ENCODE measurements at regions not wholly inside any gene's neighbourhood (a gene's known extent, or its start where the extent isn't known, plus 50 kb on each side); places are given as distances from the start of the nearest gene placed in this dataset.
A peak's percentile ranks its signal among the peaks of the same experiment; 100 is the strongest.

DNA sequence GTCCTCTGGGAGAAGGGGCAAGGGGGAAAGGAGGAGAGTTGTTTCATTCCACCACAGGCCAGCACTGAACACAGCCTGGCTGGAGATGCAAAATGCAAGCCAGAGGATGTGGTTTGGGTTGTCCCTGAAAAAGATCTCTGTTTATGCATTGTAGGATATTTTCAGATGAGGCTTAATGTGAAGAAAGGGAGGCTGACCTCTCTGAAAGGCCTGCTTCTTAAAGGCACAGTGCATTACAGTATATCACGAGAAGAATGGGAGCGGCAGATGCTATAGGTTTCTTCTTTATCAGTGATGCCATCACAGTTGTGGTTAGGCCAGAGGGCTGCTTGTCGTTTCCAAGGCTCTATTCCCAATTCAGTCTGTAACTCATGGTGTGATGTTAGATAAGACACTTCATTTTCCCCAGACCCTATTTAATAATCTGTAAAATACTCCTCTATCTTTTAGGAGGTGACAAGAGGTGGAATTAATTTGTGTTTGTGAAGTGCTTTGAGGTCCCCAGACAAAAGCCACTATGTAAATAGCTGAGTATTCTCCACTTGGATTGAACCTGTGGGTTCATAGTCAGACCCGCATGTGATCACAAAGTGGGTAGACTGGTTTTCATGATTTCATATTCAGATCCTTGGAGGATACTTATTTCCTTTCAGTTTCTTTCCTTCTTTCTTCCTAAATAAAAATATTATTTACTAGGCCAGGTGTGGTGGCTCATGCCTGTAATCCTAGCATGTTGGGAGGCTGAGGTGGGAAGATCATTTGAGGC, 76.5 kb upstream of the WDR26 start:
- in situ Hi-C loops (cut with HindIII; ENCODE audit: low sequenced_read_pairs), result loop anchor here (25.0 kb wide), 2 partner anchors 101 to 351 kb away; partner anchors contain the start of gene CNIH3
- TF ChIP-seq, protein P1, sequence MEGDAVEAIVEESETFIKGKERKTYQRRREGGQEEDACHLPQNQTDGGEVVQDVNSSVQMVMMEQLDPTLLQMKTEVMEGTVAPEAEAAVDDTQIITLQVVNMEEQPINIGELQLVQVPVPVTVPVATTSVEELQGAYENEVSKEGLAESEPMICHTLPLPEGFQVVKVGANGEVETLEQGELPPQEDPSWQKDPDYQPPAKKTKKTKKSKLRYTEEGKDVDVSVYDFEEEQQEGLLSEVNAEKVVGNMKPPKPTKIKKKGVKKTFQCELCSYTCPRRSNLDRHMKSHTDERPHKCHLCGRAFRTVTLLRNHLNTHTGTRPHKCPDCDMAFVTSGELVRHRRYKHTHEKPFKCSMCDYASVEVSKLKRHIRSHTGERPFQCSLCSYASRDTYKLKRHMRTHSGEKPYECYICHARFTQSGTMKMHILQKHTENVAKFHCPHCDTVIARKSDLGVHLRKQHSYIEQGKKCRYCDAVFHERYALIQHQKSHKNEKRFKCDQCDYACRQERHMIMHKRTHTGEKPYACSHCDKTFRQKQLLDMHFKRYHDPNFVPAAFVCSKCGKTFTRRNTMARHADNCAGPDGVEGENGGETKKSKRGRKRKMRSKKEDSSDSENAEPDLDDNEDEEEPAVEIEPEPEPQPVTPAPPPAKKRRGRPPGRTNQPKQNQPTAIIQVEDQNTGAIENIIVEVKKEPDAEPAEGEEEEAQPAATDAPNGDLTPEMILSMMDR (IDR thresholded peaks at IDR 0.05; ENCODE audit: low read depth, low read length), result no peak

DNA sequence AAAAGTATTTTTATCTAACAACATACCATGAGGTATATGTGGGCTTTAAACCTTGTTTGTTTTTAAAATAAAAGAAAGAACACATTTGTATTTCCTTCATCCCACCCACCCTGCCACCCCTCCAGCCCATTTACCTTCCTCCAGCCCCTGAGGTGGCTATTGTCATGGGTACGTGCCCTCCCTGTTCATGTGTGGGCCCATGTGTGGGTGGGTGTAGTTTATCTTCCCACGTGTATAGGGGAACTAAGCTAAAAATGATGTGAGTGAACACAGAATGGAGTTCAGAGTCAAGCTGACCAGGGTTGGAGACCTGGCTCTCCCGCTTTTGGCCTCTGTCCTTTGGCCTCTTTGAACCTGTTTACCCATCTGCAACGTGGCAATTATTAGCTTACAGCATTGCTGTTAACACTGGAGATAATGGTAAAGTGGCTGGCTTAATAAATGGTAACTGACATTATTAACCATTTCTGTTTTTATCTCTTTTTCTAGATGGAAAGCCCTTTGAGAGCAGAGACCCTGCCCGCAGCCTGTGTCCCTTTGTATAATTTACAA, 78.1 kb upstream of the WDR26 start:
- no peak overlapping the region for H3K4me3 ChIP-seq (ENCODE audit: low read depth, low read length)
- TF ChIP-seq, protein P1 (IDR thresholded peaks at IDR 0.05; ENCODE audit: low read depth, low read length), result no peak
- DNase-seq (ENCODE audit: low read depth, low spot score), result no peak
- in situ Hi-C loops (cut with HindIII; ENCODE audit: low sequenced_read_pairs), result loop anchor here (25.0 kb wide), 2 partner anchors 100 to 350 kb away; partner anchors contain the start of gene CNIH3

More for the DNA sequence above, 76.5 kb upstream of the WDR26 start:
- DNase-seq (ENCODE audit: low read depth, low spot score), result peak; percentile 70
- no peak overlapping the region for H3K4me3 ChIP-seq (ENCODE audit: low read depth, low read length)

DNA sequence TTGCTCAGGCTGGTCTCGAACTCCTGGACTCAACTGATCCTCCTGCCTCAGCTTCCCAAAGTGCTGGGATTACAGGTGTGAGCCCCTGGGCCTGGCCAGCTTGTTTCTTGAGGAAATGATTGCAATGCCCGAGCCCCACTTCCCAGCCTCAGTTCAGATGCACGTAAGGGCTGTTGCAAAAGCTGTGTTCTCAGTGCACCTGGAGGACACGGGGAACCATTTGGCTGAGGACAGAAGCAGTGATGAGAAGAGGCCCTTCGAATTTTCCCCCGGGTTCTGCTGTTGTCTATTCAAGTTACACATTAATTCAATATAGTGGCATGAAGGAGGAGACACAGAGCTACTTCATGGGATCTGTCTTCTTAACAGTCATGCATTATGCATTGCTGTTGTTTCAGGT, 78.8 kb upstream of the WDR26 start:
- no peak overlapping the region for H3K4me3 ChIP-seq (ENCODE audit: low read depth, low read length)
- TF ChIP-seq, protein P1 (IDR thresholded peaks at IDR 0.05; ENCODE audit: low read depth, low read length), result no peak
- in situ Hi-C loops (cut with HindIII; ENCODE audit: low sequenced_read_pairs), result loop anchor here (25.0 kb wide), 2 partner anchors 99 to 349 kb away; partner anchors contain the start of gene CNIH3
- DNase-seq (ENCODE audit: low read depth, low spot score), result no peak

DNA sequence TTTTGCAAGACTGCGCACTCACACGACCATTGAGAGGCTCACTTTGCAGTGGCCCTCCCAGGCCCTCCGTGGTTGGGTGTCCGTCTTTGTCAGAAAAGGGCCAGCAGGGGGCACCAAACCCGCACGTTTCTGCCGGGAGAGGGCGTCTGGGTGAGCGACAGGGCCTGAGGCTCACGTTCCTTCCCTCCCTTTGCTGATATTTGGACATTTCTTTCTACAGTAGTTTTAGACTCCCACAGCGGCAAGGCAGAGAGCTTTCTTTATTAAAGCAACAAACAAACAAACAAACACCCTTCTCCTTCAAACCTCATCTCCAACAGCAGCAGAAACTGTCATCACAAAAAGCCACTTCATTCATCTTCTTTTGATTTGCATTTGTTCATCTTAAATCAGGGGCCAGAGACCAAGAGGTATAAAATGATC, 79.2 kb upstream of the WDR26 start:
- H3K4me3 ChIP-seq (ENCODE audit: low read depth, low read length), result no peak overlapping the region
- in situ Hi-C loops (cut with HindIII; ENCODE audit: low sequenced_read_pairs), result loop anchor here (25.0 kb wide), 2 partner anchors 99 to 349 kb away; partner anchors contain the start of gene CNIH3
- TF ChIP-seq, protein P1 (IDR thresholded peaks at IDR 0.05; ENCODE audit: low read depth, low read length), result peak; percentile 81
- peak; percentile 79 for DNase-seq (ENCODE audit: low read depth, low spot score)

DNA sequence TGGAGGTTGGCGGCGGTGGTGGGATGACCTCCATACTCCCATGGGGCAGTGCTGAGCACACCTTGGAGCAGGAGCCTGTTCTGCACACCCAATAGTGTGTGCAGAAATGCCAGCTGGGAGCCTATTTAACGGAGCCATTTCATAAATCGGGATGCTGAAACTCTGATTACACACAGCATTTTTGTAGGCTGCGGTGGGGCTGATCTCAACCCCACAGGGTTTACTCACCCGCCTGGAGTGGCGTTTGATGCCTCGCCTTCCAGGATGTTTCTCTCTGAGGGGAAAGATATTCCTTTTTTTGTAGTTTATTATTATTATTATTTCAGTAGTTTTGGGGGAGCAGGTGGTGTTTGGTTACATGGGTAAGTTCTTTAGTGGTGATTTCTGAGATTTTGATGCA, 82.6 kb upstream of the WDR26 start:
- DNase-seq (ENCODE audit: low read depth, low spot score), result peak; percentile 26
- H3K4me3 ChIP-seq (ENCODE audit: low read depth, low read length), result no peak overlapping the region
- in situ Hi-C loops (cut with HindIII; ENCODE audit: low sequenced_read_pairs), result loop anchor here (25.0 kb wide), 2 partner anchors 95 to 345 kb away; partner anchors contain the start of gene CNIH3
- TF ChIP-seq, protein P1 (IDR thresholded peaks at IDR 0.05; ENCODE audit: low read depth, low read length), result no peak

DNA sequence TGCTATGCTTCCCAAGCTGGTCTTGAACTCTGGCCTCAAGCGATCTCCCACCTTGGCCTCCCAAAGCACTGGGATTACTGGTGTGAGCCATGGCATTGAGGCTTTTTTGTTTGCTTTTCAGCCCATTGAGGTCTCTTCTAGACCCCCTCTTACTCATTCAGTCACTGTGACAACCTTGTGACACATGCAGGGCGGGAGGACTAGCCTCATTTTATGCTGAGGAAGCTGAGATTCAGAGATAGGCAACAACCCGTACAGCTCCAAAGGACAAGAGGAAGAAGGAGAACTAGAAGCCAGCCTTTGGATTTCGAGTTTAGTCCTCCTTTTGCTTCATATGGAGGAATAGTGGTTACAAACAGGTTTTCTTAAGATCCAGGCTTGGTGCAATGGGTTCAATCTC, 83.9 kb upstream of the WDR26 start:
- H3K4me3 ChIP-seq (ENCODE audit: low read depth, low read length), result no peak overlapping the region
- in situ Hi-C loops (cut with HindIII; ENCODE audit: low sequenced_read_pairs), result loop anchor here (25.0 kb wide), 2 partner anchors 94 to 344 kb away; partner anchors contain the start of gene CNIH3
- TF ChIP-seq, protein P1 (IDR thresholded peaks at IDR 0.05; ENCODE audit: low read depth, low read length), result no peak
- no peak for DNase-seq (ENCODE audit: low read depth, low spot score)

Data from astrocyte of the spinal cord (primary cell).